ENCODE measurements at regions not wholly inside any gene's neighbourhood (a gene's known extent, or its start where the extent isn't known, plus 50 kb on each side); places are given as distances from the start of the nearest gene placed in this dataset.
"Not testable (repeated sequence)": the region's sequence is repeated elsewhere in the genome, so short reads cannot be mapped to it uniquely, and the experiment has no call there.

DNA sequence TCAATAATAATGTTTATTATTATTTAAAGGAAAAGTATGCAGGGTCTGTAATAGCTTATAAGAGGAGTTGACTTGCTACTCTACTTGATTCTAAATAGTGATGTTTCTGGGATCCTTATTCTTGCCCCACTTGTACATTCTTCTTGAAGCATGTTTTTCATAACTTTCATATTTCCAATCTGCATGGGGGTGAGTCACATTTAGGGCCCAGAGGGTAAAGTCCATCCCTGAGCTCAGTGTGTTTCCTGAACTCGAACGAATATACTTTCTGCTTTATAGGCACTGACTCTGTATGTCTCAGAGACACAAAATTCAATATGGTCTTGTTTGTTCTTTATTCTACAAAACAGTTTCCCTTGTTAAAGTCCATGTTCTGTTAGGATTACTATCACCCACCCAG is 61.0 kb upstream of the SMIM30 start:
- H3K4me1 ChIP-seq (ENCODE audit: insufficient read depth, low read length): no peaks in the 10 kb centered on the region
- H3K27me3 ChIP-seq (ENCODE audit: insufficient read depth, low read length, poor library complexity): no peaks in the 10 kb centered on the region
- H3K27ac ChIP-seq (ENCODE audit: low read length): no peak overlapping the region
- no peak overlapping the region for H3K4me2 ChIP-seq (ENCODE audit: insufficient read depth, low read length)
- no peak for DNase-seq
- no peaks in the 10 kb centered on the region for H4K20me1 ChIP-seq (ENCODE audit: insufficient read depth, low read length)
- no peak overlapping the region for H3K9ac ChIP-seq (ENCODE audit: low read depth, low read length)
- H3K9me3 ChIP-seq (ENCODE audit: insufficient read depth, low read length, severe bottlenecking): no peaks in the 10 kb centered on the region
- no peak for ATAC-seq (ENCODE audit: insufficient read depth, low read depth)
- TF ChIP-seq EZH2 (IDR thresholded peaks at IDR 0.05; ENCODE audit: borderline replicate concordance, low read depth, low read length, severe bottlenecking): no peak
- TF ChIP-seq, protein P1, sequence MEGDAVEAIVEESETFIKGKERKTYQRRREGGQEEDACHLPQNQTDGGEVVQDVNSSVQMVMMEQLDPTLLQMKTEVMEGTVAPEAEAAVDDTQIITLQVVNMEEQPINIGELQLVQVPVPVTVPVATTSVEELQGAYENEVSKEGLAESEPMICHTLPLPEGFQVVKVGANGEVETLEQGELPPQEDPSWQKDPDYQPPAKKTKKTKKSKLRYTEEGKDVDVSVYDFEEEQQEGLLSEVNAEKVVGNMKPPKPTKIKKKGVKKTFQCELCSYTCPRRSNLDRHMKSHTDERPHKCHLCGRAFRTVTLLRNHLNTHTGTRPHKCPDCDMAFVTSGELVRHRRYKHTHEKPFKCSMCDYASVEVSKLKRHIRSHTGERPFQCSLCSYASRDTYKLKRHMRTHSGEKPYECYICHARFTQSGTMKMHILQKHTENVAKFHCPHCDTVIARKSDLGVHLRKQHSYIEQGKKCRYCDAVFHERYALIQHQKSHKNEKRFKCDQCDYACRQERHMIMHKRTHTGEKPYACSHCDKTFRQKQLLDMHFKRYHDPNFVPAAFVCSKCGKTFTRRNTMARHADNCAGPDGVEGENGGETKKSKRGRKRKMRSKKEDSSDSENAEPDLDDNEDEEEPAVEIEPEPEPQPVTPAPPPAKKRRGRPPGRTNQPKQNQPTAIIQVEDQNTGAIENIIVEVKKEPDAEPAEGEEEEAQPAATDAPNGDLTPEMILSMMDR (IDR thresholded peaks at IDR 0.05; ENCODE audit: borderline replicate concordance, extremely low read depth, low read length, poor library complexity, severe bottlenecking): no peak
- H3K36me3 ChIP-seq (ENCODE audit: insufficient read depth, low read length): no peaks in the 10 kb centered on the region
- no peak overlapping the region for H3K4me3 ChIP-seq (ENCODE audit: low read depth in 1 of 2, low read length in 2 of 2)
- no peak overlapping the region for H2AFZ ChIP-seq (ENCODE audit: low read depth, low read length)
- H3K79me2 ChIP-seq (ENCODE audit: insufficient read depth, low read length): no peaks in the 10 kb centered on the region

DNA sequence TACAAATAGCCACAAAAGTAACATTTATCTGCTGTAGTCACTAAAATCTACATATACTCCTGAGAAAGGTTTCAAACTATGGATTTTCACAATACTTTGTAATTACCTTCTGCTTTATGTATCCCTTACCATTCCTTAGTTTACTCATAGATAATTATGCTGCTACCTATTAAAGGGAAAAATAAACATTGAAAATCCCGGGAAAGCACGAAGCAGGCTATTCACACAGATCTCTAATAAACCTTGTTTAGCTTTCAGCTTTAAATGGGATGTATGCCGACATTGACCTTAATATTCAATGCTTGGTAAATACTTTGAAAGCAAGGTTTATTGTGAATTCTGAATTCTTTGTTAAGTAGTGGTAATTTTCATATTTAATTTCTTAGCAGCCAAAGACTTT is 58.5 kb upstream of the SMIM30 start:
- Histone ChIP-seq H3K27me3 (ENCODE audit: insufficient read depth, low read length, poor library complexity) (no peaks in the 10 kb centered on the region), H3K4me2 (ENCODE audit: insufficient read depth, low read length) (no peak overlapping the region), H3K4me3 (ENCODE audit: low read depth in 1 of 2, low read length in 2 of 2) (no peak overlapping the region), H3K9ac (ENCODE audit: low read depth, low read length) (no peak overlapping the region), H3K36me3 (ENCODE audit: insufficient read depth, low read length) (no peaks in the 10 kb centered on the region), H3K27ac (ENCODE audit: low read length) (no peak overlapping the region), H3K9me3 (ENCODE audit: insufficient read depth, low read length, severe bottlenecking) (no peaks in the 10 kb centered on the region), H4K20me1 (ENCODE audit: insufficient read depth, low read length) (no peaks in the 10 kb centered on the region), H3K4me1 (ENCODE audit: insufficient read depth, low read length) (no peaks in the 10 kb centered on the region), H2AFZ (ENCODE audit: low read depth, low read length) (no peak overlapping the region), H3K79me2 (ENCODE audit: insufficient read depth, low read length) (no peaks in the 10 kb centered on the region)
- DNase-seq (no peak), ATAC-seq (ENCODE audit: insufficient read depth, low read depth) (no peak)
- TF ChIP-seq, protein P1 (IDR thresholded peaks at IDR 0.05; ENCODE audit: borderline replicate concordance, extremely low read depth, low read length, poor library complexity, severe bottlenecking): no peak
- TF ChIP-seq EZH2 (IDR thresholded peaks at IDR 0.05; ENCODE audit: borderline replicate concordance, low read depth, low read length, severe bottlenecking): no peak

DNA sequence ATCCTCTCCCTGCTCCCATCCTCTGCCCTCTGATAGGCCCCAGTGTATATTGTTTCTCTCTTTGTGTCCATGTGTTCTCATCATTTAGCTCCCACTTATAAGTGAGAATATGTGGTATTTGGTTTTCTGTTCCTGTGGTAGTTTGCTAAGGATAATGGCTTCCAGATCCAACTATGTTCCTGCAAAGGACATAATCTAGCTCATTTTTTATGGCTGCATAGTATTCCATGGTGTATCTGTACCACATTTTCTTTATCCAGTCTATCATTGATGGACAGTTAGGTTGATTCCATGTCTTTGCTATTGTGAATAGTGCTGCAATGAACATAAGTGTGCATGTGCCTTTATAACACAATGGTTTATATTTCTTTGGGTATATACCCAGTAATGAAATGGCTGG is 57.8 kb upstream of the SMIM30 start:
- DNase-seq; H3K4me2 ChIP-seq (ENCODE audit: insufficient read depth, low read length); H3K9me3 ChIP-seq (ENCODE audit: insufficient read depth, low read length, severe bottlenecking); H3K79me2 ChIP-seq (ENCODE audit: insufficient read depth, low read length); H3K27ac ChIP-seq (ENCODE audit: low read length); ATAC-seq (ENCODE audit: insufficient read depth, low read depth); H4K20me1 ChIP-seq (ENCODE audit: insufficient read depth, low read length); H2AFZ ChIP-seq (ENCODE audit: low read depth, low read length); H3K4me3 ChIP-seq (ENCODE audit: low read depth in 1 of 2, low read length in 2 of 2); H3K9ac ChIP-seq (ENCODE audit: low read depth, low read length); H3K27me3 ChIP-seq (ENCODE audit: insufficient read depth, low read length, poor library complexity); H3K36me3 ChIP-seq (ENCODE audit: insufficient read depth, low read length); H3K4me1 ChIP-seq (ENCODE audit: insufficient read depth, low read length): not testable (repeated sequence)

DNA sequence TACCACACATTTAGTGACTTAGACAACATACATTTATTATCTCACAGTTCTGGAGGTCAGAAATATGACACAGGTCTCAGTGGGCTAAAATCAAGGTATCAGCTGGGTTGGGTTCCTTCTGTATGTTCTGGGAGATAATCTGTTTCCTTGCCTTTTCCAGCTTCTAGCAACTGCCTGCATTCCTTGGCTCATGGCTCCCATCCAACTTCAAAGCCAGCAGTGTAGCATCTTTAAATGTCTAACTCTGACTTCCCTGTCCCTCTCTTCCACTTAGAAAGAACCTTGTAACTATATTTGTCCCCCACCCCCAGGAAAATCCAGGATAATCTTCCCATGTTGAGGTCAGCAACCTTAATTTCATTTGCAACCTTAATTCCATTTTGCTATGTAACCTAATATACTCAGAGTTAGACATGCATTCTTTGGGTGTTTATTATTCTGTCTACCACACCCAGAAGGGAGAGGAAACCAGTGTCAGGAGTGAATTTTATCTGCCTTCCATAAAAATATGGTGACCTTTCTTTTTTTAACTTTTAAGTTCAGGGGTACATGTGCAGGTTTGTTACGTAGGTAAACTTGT is 57.3 kb upstream of the SMIM30 start:
- no peak for TF ChIP-seq EZH2 (IDR thresholded peaks at IDR 0.05; ENCODE audit: borderline replicate concordance, low read depth, low read length, severe bottlenecking)
- TF ChIP-seq, protein P1 (IDR thresholded peaks at IDR 0.05; ENCODE audit: borderline replicate concordance, extremely low read depth, low read length, poor library complexity, severe bottlenecking): no peak
- H3K27me3 ChIP-seq (ENCODE audit: insufficient read depth, low read length, poor library complexity): no peaks in the 10 kb centered on the region
- H3K4me3 ChIP-seq (ENCODE audit: low read depth in 1 of 2, low read length in 2 of 2): no peak overlapping the region
- H3K4me2 ChIP-seq (ENCODE audit: insufficient read depth, low read length): no peak overlapping the region
- DNase-seq (no peak), ATAC-seq (ENCODE audit: insufficient read depth, low read depth) (no peak)
- no peak overlapping the region for H3K9ac ChIP-seq (ENCODE audit: low read depth, low read length)
- no peak overlapping the region for H2AFZ ChIP-seq (ENCODE audit: low read depth, low read length)
- no peak overlapping the region for H3K27ac ChIP-seq (ENCODE audit: low read length)
- H3K4me1 ChIP-seq (ENCODE audit: insufficient read depth, low read length): no peaks in the 10 kb centered on the region
- H3K79me2 ChIP-seq (ENCODE audit: insufficient read depth, low read length): no peaks in the 10 kb centered on the region
- H3K36me3 ChIP-seq (ENCODE audit: insufficient read depth, low read length): no peaks in the 10 kb centered on the region
- H3K9me3 ChIP-seq (ENCODE audit: insufficient read depth, low read length, severe bottlenecking): no peaks in the 10 kb centered on the region
- H4K20me1 ChIP-seq (ENCODE audit: insufficient read depth, low read length): no peaks in the 10 kb centered on the region

All from DND-41 (cell line).